Kidney (tissue), 13 donors: ENCODE measurements at regions not wholly inside any gene's neighbourhood (a gene's known extent, or its start where the extent isn't known, plus 50 kb on each side); places are given as distances from the start of the nearest gene placed in this dataset.
"Not testable (repeated sequence)": the region's sequence is repeated elsewhere in the genome, so short reads cannot be mapped to it uniquely, and the experiment has no call there.

ENCODE experiments used
- DNase-seq, 5 donors: peaks; one replicate each; pipeline ENCODE4 v3.0.0-alpha.2; 2013 to 2020
- FAIRE-seq: peaks from 2 replicates; lab custom pipeline; 2012; peaks lifted over from hg19 to GRCh38; lab: Jason Lieb, UNC
- H3K27ac ChIP-seq, 2 donors: one replicate each; pipeline ENCODE4 v1.7.0; 2013; ENCODE audit warnings: low read depth in 2 of 2, low read length in 2 of 2, inconsistent platforms in 1 of 2
- H3K27me3 ChIP-seq: one replicate; pipeline ENCODE4 v1.7.1; 2013; ENCODE audit warnings: low read length, inconsistent platforms; ENCODE audit not compliant: control insufficient read depth, insufficient read depth
- H3K36me3 ChIP-seq, 3 donors: one replicate each; pipeline versions ENCODE4 v1.7.0 to v1.7.1; 2013; ENCODE audit warnings: low read length in 3 of 3, control low read depth in 1 of 3, inconsistent platforms in 1 of 3; ENCODE audit not compliant: insufficient read depth in 3 of 3, control insufficient read depth in 2 of 3
- H3K4me1 ChIP-seq, 3 donors: one replicate each; pipeline versions ENCODE4 v1.7.0 to v1.7.1; 2013; ENCODE audit warnings: low read length in 3 of 3, inconsistent platforms in 1 of 3, low read depth in 1 of 3; ENCODE audit not compliant: control insufficient read depth in 2 of 3, insufficient read depth in 2 of 3
- H3K4me3 ChIP-seq, 3 donors: one replicate each; pipeline versions ENCODE4 v1.7.0 to v1.8.1; 2013; ENCODE audit warnings: low read length in 3 of 3, control low read depth in 1 of 3, inconsistent platforms in 1 of 3
- H3K9ac ChIP-seq, 3 donors: one replicate each; pipeline versions ENCODE4 v1.7.0 to v1.7.1; 2013; ENCODE audit warnings: low read length in 3 of 3, control low read depth in 1 of 3, inconsistent platforms in 1 of 3
- H3K9me3 ChIP-seq, 3 donors: one replicate each; pipeline versions ENCODE4 v1.7.0 to v1.7.1; 2013; ENCODE audit warnings: low read length in 3 of 3, control low read depth in 1 of 3, inconsistent platforms in 1 of 3; ENCODE audit not compliant: control insufficient read depth in 2 of 3, insufficient read depth in 1 of 3
- intact Hi-C: fragments of 100-400 bp; cut with DNase I; formaldehyde crosslinking; loops from one replicate; pipeline ENCODE4 v1.11.1; 2022
- TF ChIP-seq, protein P1 (sequence below): IDR thresholded peaks from 3 replicates; pipeline ENCODE4 v1.5.1; 2012; ENCODE audit warnings: mild to moderate bottlenecking, moderate library complexity, borderline replicate concordance; ENCODE audit not compliant: insufficient read depth; ENCODE audit errors: extremely low read depth
- donor health status: control.
- donor health status: control.
- donor health status: control.
- donor health status: control.
- donor health status: control.
- donor health status: DM: yes; HTN: yes; CAD: no.
- donor health status: Normal renal cell carcinoma (clear cell type).

DNA sequence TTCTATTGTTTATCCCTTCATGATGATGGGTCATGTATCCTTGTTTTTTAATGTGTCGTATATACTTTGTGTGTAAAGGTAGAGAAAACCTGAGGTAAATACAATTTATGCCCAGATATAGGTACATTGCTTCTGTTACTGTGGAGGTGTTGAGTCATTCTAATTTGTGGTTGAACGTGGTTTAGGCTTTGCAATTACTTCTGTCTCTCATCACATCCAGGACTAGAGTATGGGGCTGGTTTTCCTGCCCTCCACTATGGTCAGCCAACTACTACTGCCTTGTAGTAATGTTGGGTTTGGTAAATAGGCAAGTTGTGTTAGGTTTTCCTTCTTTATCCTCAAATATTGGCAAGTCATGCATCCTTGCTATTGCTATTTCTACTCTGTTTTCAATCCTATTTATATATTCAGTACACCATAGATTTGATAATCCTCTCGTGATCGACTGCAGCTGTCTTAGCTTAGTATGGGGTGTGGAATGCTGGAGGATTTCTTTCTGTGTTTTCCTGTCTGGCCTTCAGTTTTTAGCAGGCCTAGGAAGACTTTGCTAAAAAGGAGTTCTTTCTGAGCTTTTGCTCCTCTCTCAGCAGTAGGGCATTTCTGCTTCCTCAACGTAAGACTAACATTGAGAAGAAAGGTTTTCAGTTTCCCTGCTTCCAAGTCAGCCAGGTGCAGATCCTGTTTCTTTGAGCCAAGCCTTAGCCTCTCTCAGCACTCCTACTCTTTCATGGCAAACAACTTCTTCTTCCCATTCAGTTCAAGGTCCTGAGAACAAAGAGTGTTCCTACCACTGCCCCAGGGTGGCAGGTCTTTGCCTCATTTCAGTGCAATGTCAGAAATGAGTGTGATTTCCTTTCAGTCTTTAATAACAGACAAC is 844.4 kb upstream of the CDH18 start:
- H3K36me3 ChIP-seq = no peaks in the 10 kb centered on the region
- H3K9me3 ChIP-seq = no peaks in the 10 kb centered on the region
- H3K27ac ChIP-seq = no peak overlapping the region
- FAIRE-seq (no peak), DNase-seq (no peak)
- H3K4me1 ChIP-seq = no peaks in the 10 kb centered on the region
- no peaks in the 10 kb centered on the region for H3K27me3 ChIP-seq
- TF ChIP-seq, protein P1, sequence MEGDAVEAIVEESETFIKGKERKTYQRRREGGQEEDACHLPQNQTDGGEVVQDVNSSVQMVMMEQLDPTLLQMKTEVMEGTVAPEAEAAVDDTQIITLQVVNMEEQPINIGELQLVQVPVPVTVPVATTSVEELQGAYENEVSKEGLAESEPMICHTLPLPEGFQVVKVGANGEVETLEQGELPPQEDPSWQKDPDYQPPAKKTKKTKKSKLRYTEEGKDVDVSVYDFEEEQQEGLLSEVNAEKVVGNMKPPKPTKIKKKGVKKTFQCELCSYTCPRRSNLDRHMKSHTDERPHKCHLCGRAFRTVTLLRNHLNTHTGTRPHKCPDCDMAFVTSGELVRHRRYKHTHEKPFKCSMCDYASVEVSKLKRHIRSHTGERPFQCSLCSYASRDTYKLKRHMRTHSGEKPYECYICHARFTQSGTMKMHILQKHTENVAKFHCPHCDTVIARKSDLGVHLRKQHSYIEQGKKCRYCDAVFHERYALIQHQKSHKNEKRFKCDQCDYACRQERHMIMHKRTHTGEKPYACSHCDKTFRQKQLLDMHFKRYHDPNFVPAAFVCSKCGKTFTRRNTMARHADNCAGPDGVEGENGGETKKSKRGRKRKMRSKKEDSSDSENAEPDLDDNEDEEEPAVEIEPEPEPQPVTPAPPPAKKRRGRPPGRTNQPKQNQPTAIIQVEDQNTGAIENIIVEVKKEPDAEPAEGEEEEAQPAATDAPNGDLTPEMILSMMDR = no peak
- H3K4me3 ChIP-seq = no peak overlapping the region
- H3K9ac ChIP-seq = no peak overlapping the region
- intact Hi-C loops = no loop called here

DNA sequence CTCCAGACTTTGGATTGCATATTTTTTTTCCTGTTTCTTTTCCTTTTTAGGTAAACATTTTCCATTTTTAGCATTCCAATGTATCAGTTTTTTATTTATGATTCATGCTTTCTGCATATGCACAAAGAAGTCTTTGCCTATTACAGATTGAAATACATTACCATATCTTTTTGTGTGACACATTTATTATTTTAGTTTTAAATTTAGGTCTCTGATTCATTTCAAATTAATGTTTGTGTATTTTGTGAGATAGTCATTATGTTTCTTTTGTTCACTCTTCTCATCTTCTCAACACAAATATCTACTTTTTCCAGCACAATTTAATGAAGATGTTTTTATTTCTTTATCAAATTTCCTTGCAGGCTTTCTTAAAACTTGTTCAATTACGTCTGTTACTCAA is 838.0 kb upstream of the CDH18 start:
- FAIRE-seq, DNase-seq, H3K9me3 ChIP-seq, H3K27me3 ChIP-seq, H3K36me3 ChIP-seq, H3K9ac ChIP-seq, H3K4me3 ChIP-seq, H3K27ac ChIP-seq, intact Hi-C loops, H3K4me1 ChIP-seq: not testable (repeated sequence)

DNA sequence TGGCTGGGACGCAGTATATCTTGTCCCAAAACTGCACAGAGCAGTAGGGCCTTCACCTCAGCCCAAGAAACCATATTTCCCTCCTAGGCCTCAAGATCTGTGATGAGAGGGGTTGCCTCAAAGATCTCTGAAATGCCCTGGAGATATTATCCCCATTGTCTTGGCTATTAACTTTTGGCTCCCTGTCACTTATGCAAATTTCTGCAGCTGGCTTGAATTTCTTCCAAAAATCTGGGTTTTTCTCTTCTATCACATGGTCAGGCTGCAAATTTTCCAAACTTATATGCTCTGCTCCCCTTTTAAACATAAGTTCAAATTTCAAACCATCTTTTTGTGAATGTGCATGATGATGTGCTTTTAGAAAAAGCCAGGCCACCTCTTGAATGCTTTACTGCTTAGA is 809.2 kb upstream of the CDH18 start:
- H3K9ac ChIP-seq, H3K36me3 ChIP-seq, intact Hi-C loops, H3K4me3 ChIP-seq, FAIRE-seq, H3K4me1 ChIP-seq, DNase-seq, H3K27ac ChIP-seq, H3K27me3 ChIP-seq, H3K9me3 ChIP-seq: not testable (repeated sequence)

DNA sequence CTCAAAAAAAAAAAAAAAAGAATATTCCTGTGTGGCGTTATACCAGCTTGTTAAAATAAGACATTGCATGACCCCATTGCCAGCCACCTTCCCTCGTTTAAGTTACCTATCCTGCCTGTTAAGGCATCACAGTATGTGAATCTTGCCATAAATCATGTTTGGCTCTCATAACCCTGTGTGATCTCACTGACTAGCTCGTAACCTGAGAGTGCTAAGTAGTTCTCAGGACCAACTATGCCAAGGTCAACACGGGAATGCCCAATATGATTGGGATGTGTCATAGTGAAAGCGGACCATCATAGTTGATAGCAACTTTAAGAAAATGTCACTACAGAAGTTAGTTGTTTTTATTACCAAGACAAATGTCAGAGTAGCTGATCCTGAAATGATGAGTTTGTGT is 796.8 kb upstream of the CDH18 start:
- H3K4me1 ChIP-seq, FAIRE-seq, H3K9ac ChIP-seq, H3K4me3 ChIP-seq, H3K36me3 ChIP-seq, H3K9me3 ChIP-seq, H3K27ac ChIP-seq, DNase-seq, H3K27me3 ChIP-seq, intact Hi-C loops: not testable (repeated sequence)

DNA sequence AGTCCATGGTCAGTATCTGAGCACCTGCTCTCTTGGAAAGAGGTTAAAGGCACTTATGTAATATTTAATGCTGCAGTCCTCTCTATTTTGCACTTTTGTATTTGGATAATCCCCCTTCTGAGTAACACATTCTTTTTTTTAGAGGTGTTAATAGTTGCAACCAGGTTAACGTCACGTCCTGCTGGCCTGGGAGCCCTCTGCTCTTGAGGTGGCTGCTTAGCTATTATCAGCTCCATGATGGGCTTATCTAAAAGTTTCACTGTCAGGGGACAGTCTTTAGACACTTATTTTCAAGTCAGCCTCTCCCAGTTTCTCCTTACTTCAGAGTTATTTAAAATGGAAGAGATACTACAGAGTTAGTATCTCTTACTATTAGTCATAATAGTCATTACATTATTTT is 795.5 kb upstream of the CDH18 start:
- H3K9me3 ChIP-seq, FAIRE-seq, DNase-seq: not testable (repeated sequence)

DNA sequence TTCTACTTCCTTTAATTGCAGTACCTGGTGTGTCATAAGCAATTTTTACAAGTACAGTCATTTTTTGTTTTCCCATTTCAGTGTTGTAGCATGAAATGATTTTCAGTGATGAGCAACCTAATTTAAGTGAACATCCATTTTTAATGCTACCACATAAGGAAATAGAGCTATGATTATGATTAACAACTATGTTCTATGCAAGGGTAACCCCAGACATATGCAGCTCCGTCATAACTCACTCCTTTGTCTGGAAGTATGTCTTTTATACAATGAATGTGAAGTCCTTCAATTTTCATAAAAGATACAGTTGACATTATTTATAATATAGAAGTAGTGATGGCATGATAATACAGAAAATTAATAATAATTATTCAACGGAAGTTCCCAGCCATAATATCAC is 783.3 kb upstream of the CDH18 start:
- intact Hi-C loops, H3K4me1 ChIP-seq, H3K27ac ChIP-seq, H3K4me3 ChIP-seq, DNase-seq, H3K9me3 ChIP-seq, H3K27me3 ChIP-seq, H3K36me3 ChIP-seq, FAIRE-seq, H3K9ac ChIP-seq: not testable (repeated sequence)

More for the DNA sequence above, 795.5 kb upstream of the CDH18 start:
- H3K9ac ChIP-seq, H3K27ac ChIP-seq, H3K27me3 ChIP-seq, H3K4me3 ChIP-seq, intact Hi-C loops, H3K36me3 ChIP-seq, H3K4me1 ChIP-seq: not testable (repeated sequence)

DNA sequence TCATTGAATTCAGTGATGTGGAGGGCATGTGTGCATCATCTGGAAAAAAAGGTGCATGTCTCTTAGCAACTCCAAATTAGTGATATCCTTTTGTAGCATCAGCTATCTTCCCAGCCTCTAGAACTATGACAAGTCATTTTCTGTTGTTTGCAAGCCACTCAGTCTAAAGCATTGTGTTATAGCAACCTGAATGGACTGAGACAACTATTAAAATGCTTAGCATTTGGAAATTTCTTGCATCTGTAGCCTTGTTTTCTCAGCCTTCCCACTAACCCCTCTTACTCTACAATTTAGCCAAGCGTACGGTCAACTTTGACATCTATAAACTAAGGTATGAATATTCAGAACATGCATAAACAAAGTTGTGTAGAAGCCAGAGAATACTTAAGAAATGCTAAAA is 777.1 kb upstream of the CDH18 start:
- intact Hi-C loops, DNase-seq, FAIRE-seq: not testable (repeated sequence)

More for the DNA sequence above, 777.1 kb upstream of the CDH18 start:
- not testable (repeated sequence) for H3K27me3 ChIP-seq, H3K36me3 ChIP-seq, H3K9me3 ChIP-seq, H3K9ac ChIP-seq, H3K4me1 ChIP-seq, H3K27ac ChIP-seq, H3K4me3 ChIP-seq
